GM18508 (cell line): ENCODE measurements at regions not wholly inside any gene's neighbourhood (a gene's known extent, or its start where the extent isn't known, plus 50 kb on each side); places are given as distances from the start of the nearest gene placed in this dataset.

Experiments
- ATAC-seq: cut with Tn5 transposase; IDR thresholded peaks from one replicate; pipeline ENCODE4 v1.9.1; 2021; ENCODE audit warnings: moderate number of reproducible peaks; ENCODE audit not compliant: insufficient read depth, unreplicated experiment

- ATAC-seq: no peak
Observed at GRCh38 chr5:56499491-56499890, 266.4 kb upstream of the ANKRD55 start.

DNA sequence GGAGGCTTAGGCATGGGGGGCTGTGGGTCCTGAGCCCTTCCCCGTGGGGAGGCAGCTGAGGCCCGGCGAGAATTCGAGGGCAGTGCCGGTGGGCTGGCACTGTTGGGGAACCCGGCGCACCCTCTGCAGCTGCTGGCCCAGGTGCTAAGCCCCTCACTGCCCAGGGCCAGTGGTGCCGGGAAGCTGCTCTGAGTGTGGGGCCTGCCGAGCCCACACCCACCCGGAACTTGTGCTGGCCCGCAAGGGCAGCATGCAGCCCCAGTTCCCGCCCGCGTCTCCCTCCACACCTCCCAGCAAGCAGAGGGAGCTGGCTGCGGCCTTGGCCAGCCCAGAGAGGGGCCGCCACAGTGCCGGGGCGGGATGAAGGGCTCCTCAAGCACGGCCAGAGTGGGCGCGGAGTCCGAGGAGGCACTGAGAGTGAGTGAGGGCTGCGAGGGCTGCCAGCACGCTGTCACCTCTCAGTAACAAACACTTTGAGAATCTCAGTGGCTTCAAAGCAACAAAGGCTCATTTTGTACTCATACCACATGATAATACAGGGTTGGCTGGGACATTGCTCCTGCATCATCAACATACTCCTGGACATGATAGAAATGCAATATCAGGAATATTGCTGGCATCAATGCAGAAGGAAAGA is 265.7 kb upstream of the ANKRD55 start:
- ATAC-seq: no peak

- ATAC-seq: no peak
Observed at GRCh38 chr5:56496581-56497063, 263.5 kb upstream of the ANKRD55 start.

DNA sequence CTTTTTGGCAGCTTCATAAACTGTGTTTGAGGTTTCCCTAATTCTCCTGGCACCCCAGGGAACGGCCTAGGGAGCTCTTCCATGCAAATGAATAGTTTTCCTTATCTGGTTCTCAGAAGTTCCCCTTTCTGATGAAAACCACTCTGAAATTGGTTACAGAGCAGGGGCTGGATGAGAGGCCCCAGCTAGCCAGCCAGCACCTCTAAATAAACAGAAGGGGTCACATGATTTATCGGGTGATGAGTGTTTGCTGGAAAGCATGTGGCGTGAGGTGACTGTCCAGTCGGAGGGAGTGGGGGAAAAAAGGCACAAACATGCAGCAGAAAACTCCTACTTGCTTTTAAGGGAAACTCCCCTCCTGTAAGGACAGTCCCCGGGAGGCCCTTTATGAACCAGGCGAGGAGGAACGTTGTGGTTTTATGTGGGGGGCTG is 261.2 kb upstream of the ANKRD55 start:
- ATAC-seq: no peak

- ATAC-seq: no peak
Observed at GRCh38 chr5:56493766-56494165, 260.6 kb upstream of the ANKRD55 start.

GRCh38 chr5:56493308-56493707 is 260.2 kb upstream of the ANKRD55 start:
- ATAC-seq: no peak

DNA sequence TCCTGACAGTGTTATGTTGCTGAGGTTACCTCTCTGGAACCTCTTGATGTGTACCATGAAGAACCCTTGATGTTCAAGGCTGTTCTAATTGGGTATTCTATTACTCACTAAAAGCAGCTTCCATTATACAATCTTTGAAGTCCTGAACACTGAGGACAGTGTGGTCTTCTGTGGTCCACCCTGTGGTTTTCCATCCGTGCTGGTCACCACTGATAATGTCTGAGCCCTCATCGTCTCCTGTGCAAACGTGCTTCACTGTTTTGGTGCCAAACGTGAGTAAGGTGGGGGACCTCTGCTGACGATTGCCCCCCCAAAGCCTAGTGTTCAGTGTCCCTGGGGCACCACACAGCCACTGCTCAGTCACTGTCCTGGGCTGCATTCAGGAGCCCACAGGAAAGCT is 259.7 kb upstream of the ANKRD55 start:
- no peak for ATAC-seq

GRCh38 chr5:56490971-56491468 is 257.9 kb upstream of the ANKRD55 start:
- no peak for ATAC-seq

DNA sequence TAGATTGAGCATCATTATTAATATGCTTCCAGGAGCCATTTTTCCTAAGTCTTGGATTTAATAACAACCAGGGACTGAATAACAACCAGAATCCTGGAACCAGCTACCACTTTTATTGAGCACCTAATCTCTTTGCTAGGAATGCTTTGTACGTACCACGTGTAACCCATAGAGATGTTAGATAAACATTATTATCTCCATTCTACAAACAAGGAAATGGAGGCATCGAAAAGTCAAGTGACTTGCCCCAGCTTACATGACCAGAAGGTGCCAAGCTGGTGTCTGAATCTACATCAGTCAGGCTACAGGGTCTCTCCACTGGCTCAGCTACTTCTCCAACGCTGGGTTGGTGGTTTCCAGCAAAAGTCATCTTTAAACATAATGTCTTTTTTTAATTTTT is 256.1 kb upstream of the ANKRD55 start:
- no peak for ATAC-seq

- ATAC-seq: no peak
Observed at GRCh38 chr5:56487528-56488115, 254.5 kb upstream of the ANKRD55 start.

DNA sequence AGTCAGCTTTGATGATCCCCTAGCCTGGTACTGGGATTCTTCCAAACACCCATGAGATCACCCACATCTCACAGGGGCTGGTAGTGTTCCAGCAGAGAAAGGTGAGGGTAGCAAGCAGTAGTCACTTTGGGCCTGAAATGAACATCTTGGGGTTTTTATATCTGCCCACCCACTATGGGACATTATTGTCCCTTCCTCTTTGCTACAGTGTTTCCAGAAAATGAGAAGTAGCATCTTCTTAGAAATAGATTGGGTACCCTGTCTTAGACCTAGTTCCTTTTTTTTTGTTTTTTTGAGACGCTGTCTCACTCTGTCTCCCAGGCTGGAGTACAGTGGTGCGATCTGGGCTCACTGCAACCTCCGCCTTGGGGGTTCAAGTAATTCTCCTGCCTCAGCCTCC is 249.2 kb upstream of the ANKRD55 start:
- no peak for ATAC-seq

DNA sequence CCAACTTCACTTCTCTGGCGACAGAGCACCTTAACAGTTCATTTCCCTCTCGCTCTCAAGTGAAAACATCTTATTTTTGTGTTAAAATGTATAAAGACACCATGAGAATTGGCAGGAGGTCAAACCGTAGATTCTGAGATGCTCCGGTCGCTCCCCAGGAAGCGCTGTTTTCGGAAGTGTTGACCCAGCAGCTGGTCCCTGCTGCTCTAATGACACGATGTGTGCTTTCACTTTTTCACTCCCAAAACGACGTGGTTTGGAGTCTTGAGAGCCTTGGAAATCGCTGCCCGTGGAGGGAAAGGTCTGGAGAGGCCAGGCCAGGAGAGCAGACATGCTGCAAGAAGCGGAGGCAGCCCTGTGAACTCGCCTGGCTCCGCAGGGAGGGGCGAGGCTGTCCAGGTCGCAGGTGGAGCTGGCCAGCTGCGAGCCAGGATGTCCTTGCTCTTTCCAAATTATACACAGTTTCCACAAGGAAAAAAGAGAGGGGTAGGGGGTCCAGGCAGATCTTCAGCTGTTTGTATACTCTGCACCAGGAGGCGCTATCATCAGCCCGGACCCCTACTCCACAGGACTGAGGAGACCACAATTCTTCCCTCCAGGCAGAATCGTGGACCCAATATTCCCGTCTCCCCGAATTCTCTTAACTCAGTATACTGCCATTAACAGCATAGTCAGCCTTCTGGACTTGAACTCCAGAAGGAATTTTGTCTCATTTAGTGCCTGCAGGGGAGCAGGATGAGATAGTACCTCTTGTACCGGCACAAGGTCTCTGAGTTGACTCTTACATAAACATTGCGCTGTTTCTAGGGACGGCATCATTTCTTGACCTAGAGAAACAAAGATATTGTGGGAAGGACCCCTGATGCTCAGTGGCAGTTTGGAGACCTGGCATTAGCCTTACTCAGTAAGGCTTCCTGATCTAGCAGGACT is 248.6 kb upstream of the ANKRD55 start:
- no peak for ATAC-seq

DNA sequence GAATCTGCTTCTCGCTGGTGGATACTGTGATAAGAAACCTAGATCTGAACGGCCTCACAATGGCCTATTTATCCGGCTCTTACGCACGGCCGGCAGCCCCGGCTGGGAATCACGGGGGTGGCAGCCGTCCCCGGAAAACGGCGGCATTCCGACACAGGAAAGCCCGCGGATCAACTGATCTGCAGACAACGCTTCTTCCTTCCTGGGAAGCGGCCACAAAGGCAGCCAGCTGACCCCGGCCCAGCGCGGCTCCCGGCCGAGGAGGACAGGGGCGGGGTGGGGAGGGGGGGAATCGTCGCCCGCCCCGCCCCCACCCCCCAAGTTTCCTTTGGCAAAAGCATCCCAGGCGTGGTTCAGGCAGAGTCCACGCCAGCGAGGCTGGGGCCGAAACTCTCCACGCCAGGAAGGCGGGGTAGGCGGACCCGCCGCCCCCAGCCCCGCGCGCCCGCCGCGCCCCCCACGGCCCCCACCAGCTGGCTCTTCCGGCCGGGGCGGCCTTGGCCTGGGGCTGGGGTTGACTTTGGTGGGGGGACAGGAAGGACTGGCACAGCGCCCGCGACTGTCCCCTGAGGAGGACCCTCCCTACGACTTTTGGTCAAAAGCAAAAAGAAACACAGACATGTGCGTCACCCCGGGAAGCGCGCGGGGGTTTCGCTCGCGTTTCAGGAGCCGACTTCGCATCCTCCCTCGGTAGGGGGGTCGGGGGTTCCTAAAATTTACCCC is 247.7 kb upstream of the ANKRD55 start:
- no peak for ATAC-seq

GRCh38 chr5:56480078-56480704 is 247.1 kb upstream of the ANKRD55 start:
- ATAC-seq: no peak

DNA sequence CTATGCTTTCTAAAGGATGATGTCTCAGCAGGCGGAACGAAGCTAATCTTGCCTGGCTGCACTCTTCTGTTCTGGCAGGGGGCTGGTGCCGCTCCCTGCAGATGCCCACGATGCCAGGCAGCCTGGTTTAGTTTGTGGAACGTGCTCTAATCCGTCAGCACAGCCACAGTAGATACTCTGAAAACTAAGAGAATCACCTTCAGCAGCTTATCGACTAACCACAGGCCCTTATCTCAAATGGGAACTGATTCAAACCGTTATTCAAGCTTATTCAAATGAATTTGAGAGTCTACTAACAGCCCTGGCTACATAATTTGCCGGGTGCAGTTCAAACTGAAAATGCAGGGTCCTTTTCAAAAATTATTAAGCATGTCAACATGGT is 246.6 kb upstream of the ANKRD55 start:
- ATAC-seq: no peak

DNA sequence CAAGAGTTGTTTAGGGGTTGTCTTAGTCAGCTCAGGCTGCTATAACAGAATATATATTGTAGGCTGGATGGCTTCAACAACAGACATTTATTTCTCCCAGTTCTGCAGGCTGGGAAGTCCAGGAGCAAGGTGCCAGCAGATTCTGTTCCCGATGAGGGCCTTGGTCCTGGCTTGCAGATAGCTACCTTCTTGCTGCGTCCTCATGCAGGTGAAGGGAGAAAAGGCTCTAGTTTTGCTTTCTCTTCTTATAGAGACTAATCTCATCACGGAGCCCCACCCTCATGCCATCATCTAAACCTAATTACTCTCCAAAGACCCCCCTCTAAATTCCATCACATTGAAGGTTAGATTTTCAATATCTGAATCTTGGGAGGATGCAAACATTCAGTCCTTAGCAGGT is 246.0 kb upstream of the ANKRD55 start:
- ATAC-seq: no peak

DNA sequence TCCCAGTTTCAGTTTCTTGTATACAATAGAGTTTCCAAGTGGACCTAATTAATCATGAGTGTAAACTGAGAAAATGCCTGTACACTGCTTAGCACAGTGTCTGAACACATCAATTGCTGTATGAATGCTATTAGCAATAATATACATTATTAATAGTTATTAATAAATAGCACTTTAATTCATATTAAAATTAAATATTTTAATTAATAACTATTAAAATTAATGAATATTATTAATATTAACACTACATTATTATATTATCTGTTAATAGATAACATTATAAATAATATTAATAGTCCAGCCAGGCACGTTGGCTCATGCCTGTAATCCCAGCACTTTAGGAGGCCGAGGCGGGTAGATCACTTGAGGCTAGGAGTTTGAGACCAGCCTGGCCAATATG is 244.9 kb upstream of the ANKRD55 start:
- no peak for ATAC-seq

DNA sequence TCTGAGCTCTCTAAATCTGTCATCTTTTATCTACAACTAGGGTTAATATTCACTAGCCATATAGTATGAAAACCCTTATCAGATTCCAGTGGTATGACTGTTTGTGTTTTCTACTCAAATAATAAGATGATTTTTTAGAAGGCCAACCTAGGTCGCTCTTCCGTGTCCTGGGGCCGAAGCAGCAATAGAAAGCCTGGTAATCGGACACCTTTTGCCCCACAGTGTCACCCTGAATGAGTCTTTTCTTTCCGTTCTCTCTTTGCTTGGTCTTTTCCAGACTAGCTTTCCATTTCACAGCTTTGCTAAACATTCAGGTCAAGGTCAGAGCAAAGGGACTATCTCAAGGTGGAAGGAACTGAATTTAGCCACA is 243.3 kb upstream of the ANKRD55 start:
- ATAC-seq: no peak

DNA sequence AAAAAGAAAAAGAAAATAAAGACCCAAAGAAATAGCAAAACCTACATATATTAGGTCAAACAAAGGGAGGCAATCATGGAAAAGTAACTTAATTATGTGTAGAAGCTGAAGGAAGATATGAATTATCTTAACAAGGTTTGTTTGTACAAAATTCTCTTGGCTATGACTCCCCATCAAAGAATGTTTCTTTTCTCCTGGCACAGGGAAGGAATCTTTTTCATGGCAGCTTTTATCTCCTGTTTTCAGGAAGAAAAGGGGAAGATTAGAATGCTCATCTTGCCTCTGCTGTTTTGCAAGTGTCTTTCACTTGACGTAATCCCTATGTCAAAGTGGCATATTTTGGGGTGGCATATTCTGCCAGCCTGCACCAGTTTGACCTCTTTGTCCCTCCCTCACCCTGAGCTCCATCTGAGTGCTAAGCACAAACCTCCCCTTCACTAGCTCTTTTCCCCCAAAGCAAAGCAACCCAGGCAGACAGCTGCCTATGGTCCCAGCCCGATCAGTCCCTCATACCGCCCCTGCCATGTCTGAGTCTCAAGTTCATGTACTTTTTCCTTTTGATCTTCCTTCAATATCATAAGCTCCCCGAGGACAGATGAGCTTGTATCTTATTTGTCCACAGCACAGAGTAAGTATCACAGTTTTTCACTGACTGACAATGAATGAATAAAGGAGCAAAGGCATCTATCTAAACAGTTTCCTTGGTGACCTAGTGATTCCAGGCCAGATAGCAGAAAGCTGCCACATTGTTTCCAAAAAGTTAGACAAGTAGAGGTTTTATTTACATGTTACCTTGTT is 242.8 kb upstream of the ANKRD55 start:
- ATAC-seq: no peak
